DOHH2 (cell line): ENCODE measurements at regions not wholly inside any gene's neighbourhood (a gene's known extent, or its start where the extent isn't known, plus 50 kb on each side); places are given as distances from the start of the nearest gene placed in this dataset.

Experiments
- EZH2phosphoT487 ChIP-seq: fragments of 200-600 bp; sonication (generic); IDR thresholded peaks from 2 replicates; pipeline ENCODE4 v1.6.1; 2017; ENCODE audit warnings: borderline replicate concordance, mild to moderate bottlenecking, antibody characterized with exemption, low read length, moderate library complexity, mixed read lengths
- TF ChIP-seq, protein P1 (sequence below): fragments of 200-600 bp; sonication (generic); IDR thresholded peaks from one replicate; pipeline ENCODE4 v1.5.1; 2014; ENCODE audit warnings: antibody characterized with exemption, mild to moderate bottlenecking, low read depth, low read length; ENCODE audit not compliant: poor library complexity, severe bottlenecking

DNA sequence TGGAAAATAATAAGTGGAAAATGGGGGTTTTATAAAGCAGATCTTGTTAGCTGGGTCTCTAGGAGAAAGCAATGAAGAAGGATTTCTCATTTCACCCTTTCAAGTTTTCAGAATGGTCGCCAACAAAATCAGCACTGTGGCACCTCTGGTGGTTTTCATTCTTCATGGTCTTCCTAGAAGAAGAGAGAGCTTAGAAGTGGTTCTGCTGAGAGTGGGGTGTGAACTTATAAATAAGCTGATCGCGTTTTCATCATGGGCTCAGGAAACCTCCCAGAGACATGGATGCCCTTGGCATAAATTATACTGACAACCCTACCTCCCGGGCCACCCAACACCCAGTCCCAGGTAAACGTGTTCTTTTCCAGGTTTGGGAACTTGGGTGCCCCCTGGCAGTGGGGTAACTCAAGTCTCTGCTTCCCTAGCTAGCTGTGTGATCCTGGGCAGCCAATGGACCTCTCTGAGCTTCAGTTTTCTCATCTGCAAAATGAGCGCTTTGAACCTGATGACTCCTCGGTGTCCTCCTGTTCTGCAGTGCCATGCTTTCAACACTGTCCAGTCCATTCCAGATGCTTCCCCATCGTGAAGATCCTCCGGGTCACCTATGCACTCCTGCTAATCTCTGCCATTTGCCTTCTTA lies 72.6 kb upstream of the GRAMD1B start:
- no peak for TF ChIP-seq EZH2phosphoT487
- TF ChIP-seq, protein P1, sequence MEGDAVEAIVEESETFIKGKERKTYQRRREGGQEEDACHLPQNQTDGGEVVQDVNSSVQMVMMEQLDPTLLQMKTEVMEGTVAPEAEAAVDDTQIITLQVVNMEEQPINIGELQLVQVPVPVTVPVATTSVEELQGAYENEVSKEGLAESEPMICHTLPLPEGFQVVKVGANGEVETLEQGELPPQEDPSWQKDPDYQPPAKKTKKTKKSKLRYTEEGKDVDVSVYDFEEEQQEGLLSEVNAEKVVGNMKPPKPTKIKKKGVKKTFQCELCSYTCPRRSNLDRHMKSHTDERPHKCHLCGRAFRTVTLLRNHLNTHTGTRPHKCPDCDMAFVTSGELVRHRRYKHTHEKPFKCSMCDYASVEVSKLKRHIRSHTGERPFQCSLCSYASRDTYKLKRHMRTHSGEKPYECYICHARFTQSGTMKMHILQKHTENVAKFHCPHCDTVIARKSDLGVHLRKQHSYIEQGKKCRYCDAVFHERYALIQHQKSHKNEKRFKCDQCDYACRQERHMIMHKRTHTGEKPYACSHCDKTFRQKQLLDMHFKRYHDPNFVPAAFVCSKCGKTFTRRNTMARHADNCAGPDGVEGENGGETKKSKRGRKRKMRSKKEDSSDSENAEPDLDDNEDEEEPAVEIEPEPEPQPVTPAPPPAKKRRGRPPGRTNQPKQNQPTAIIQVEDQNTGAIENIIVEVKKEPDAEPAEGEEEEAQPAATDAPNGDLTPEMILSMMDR, result no peak
